Cardiac septum (tissue), 1 donor: ENCODE measurements at regions not wholly inside any gene's neighbourhood (a gene's known extent, or its start where the extent isn't known, plus 50 kb on each side); places are given as distances from the start of the nearest gene placed in this dataset.

ENCODE experiments used
- DNase-seq: peaks from one replicate; pipeline ENCODE4 v3.0.0-alpha.2; 2020; ENCODE audit warnings: low spot score
- intact Hi-C: fragments of 100-400 bp; cut with DNase I; formaldehyde crosslinking; loops from one replicate; pipeline ENCODE4 v1.14.0; 2022
- donor health status: DM: no; HTN: no; CAD: no.

DNA sequence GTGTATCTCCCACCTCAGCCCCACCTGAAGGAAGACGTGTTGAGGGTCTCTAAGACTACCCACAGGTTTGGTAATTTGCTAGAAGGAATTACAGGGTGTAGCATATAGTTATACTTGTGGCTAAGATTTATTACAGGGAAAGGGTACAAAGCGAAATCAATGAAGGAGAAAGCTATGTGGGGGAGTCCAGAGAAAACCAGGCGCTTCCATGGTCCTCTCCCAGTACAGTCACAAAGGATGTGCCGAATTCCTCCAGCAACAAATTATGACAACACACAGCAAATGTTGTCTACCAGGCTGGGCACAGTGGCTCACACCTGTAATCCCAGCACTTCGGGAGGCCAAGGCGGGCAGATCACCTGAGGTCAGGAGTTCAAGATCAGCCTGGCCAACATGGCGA lies 64.1 kb upstream of the TGM3 start:
- DNase-seq = no peak
- intact Hi-C loops = no loop called here

- no peak for DNase-seq
- intact Hi-C loops = no loop called here
Observed at GRCh38 chr20:2234598-2235191, 61.1 kb upstream of the TGM3 start.

DNA sequence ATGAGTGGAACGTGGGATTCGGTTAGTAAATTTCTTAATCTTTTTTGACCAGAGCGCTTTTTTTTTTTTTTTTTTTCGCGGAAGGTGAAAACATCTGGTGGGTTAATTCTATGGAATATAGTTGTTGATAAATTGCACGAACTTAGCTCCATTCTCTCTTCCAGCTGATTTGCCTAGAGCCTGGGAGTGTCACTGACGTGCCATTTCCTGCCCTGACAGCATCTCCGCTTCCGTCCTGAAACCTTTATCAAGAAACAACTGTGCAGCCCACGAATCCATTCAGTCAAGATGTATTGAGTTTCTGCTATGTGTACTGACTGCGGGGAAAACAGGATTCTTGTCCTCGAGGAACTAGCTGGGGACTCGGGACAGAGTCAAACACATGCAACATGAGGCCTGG lies 59.5 kb upstream of the TGM3 start:
- intact Hi-C loops = no loop called here

GRCh38 chr20:2237059-2237458 lies 58.7 kb upstream of the TGM3 start:
- intact Hi-C loops = no loop called here
- no peak for DNase-seq

More for the DNA sequence above, 59.5 kb upstream of the TGM3 start:
- no peak for DNase-seq

DNA sequence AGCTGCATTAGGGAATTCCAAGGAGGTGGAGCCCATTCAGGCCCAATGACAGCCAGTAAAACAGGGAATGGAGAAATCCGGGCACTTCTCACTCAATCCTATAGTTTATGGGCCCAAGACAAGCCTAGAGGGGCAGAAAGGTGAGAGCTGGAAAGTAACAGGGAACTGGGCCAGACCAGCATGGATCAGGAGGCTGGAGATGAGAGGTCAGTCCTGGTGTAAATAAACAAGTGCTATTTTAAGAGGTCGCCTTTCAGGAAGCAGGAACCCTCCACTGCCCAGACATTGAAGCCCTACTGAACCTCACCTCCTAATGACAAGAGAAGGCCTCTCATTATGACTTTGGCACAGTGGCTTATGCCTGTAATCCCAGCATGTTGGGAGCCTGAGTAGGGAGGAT lies 57.2 kb upstream of the TGM3 start:
- intact Hi-C loops = no loop called here
- no peak for DNase-seq

GRCh38 chr20:2240835-2241234 lies 55.0 kb upstream of the TGM3 start:
- intact Hi-C loops = no loop called here
- no peak for DNase-seq

GRCh38 chr20:2242678-2243077 lies 53.1 kb upstream of the TGM3 start:
- no peak for DNase-seq
- intact Hi-C loops = no loop called here

DNA sequence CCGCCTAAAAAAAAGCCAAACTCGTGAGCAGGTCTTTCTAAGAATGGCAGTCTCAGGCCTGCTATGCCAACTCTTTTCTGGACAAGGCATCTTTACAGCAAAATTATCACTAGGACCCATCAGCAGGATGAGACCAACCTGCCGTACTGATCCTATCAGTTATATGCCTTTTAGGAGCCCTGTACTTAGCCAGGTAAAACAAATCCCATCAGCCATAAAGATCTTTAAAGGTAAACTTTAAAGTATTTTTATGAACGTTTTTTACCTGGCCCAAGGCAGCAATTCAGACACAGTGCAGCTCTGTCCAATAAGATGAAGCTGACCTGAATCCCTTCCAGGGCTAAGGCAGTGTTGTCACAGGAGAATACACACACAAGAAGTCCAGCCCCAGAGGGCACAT lies 51.3 kb upstream of the TGM3 start:
- intact Hi-C loops = no loop called here
- DNase-seq = no peak

DNA sequence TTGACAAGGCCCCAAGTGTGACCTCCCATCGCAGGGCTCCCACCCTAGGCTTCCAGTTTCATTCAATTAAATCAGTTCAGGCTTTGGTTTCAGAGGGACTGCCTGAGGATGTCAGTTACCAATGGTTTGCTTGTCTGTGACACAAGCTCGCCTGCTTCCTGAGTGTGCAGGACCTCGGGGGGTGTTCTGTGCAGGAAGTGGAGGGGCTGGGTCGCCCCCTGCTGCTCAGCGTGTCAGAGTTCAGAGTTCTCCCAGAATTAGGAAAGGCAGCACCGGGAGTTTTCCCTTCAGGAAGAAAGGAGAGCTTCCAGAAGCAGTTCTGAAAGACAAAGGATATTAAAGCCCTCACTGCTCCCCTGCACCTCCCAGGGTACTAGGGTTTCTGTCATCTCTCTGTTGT lies 50.8 kb upstream of the TGM3 start:
- intact Hi-C loops = no loop called here
- DNase-seq = no peak

DNA sequence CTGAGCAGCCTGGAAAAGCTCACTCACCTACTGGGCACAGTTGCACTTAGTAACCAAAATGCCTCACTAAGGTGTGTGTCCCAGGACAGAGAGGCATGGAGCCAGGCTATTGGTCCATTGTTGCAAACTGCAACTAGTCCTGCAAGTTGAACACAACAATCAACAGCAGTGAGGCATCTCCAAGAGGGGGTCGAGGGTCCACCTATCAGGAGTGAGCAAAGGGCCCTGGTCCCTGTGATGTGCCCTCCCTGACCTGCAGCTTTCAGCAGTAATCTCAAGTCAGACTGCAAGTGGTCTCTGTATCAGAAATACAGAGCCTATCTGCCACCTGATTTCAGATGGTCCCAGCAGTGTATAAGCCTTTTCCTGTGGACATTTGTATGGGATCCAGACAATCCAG lies 50.2 kb upstream of the TGM3 start:
- intact Hi-C loops = no loop called here
- DNase-seq = no peak
